HFF-Myc (cell line): ENCODE measurements at regions not wholly inside any gene's neighbourhood (a gene's known extent, or its start where the extent isn't known, plus 50 kb on each side); places are given as distances from the start of the nearest gene placed in this dataset.

Experiments used
- DNase-seq: peaks from one replicate; pipeline ENCODE4 v3.0.0-alpha.2; 2011; ENCODE audit warnings: low read depth; ENCODE audit errors: extremely low read depth
- H3K4me3 ChIP-seq: replicated peaks from 2 replicates; pipeline ENCODE4 v1.5.1; 2011; ENCODE audit warnings: low read depth, mild to moderate bottlenecking, control low read depth, low read length
- CTCF ChIP-seq: IDR thresholded peaks from 2 replicates; pipeline ENCODE4 v1.5.1; 2012; ENCODE audit warnings: mild to moderate bottlenecking, low read depth, low read length, control low read depth; ENCODE audit errors: missing control alignments

DNA sequence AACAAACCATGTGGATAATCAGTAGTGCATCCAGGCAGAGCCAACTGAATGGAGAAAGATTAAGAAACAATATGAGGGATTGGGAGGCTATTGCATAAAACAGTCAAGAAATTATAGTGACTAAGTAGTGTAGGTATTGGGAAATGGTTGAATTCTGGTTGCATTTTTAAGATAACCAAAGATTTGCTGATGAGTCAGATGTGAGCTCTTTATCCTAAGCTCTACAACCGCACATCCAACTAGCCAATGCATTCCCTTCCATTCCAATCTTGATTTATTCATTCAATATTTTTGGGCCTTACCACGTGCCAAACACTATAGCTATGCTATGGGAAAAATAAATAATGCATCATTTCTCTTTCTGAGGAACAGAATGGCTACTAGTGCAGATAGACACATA, 524.5 kb upstream of the RGMB start:
- no peak for DNase-seq
- TF ChIP-seq CTCF, result no peak
- H3K4me3 ChIP-seq, result no peak overlapping the region

- no peak overlapping the region for H3K4me3 ChIP-seq
- no peak for TF ChIP-seq CTCF
- no peak for DNase-seq
Measured at GRCh38 chr5:98258939-98259338, 514.5 kb upstream of the RGMB start.

- no peak overlapping the region for H3K4me3 ChIP-seq
- no peak for DNase-seq
- no peak for TF ChIP-seq CTCF
Measured at GRCh38 chr5:98259595-98259994, 513.9 kb upstream of the RGMB start.

DNA sequence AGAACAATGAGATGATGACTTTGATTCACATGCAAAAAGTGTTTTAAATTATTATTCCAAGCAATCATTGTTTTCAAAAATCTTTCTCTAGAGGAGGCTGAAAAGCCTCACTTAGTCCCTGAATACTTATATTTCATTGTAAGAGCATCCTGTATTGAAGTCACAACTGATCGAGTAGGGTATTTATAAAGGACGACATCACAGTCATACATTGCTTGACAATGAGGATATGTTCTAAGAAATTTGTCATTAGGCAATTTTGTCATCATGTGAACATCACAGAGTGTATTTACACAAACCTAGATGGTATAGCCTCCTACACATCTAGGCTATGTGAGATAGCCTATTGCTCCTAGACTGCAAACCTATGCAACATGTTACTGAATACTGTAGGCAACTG, 510.4 kb upstream of the RGMB start:
- TF ChIP-seq CTCF, result no peak
- DNase-seq, result no peak
- H3K4me3 ChIP-seq, result no peak overlapping the region

DNA sequence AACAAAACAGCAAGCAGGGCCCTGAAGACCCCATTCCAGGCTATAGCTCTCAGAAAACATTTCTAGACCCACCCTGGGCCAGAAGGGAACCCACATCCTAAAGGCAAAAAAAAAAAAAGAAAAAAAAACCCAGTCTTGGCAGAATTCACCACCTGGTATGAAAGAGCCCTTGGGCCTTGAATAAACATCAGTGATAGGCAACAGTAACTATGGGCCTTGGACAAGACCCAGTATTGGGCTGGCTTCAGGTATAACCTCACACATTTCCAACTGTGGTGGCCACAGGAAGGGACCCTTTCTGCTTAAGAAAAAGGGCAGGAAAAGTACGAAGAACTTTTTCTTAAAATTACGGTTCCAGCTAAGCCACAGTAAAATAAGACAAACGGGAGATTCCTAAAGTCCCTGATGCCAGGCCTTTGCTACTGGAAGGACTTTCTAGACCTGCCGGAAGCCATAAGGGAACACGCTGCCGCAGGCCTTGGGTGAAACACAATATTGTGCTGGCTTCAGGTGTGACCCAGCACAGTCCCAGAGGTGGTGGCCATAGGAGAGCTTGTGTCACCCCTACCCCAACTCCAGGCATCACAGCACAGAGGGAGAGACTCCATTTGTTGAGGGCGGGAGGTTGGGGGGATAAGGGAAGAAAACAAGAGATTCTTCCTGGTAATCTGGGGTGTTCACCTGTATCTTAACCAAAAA, 505.2 kb upstream of the RGMB start:
- H3K4me3 ChIP-seq, result no peak overlapping the region
- DNase-seq, result no peak
- TF ChIP-seq CTCF, result no peak

DNA sequence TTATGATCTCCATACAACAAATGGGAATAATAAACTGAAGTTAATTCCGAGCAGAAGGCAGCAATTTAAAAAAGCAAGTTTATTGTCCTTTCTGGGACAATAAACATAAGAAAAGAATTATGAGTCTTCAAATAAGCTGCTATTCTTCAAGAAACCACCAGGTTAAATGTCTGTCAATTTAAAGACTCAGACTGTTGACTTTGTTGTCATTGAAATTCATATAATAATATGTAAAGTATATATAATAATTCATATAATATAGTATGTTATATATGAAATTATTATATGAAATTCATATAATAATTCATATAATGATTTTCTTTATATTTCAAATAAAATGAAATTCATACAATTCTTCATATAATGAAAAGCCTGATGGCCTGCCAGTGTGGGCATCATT, 497.5 kb upstream of the RGMB start:
- H3K4me3 ChIP-seq, result no peak overlapping the region
- TF ChIP-seq CTCF, result no peak
- DNase-seq, result no peak

- no peak for DNase-seq
- no peak overlapping the region for H3K4me3 ChIP-seq
- no peak for TF ChIP-seq CTCF
Measured at GRCh38 chr5:98282521-98282920, 490.9 kb upstream of the RGMB start.
